ENCODE measurements at regions not wholly inside any gene's neighbourhood (a gene's known extent, or its start where the extent isn't known, plus 50 kb on each side); places are given as distances from the start of the nearest gene placed in this dataset.

DNA sequence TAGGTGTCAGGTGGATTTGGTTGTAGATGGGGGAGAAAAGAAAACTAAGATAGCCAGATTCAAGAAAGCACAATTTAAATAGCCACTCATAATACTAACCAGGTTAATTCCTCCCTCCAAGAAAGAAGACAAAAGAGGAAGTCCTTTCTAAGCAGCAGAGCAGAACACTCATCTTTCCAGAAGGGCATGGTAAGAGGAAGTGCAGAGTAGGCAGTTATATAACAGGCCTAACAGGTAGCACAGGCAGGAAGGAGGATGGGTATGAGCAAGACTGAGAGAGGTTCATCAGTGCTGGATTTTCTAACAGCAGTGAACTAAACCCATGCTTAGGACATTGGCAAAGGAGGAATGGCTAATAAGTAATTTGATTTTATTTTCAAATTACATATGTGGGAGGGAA, 517.5 kb downstream of the PLPP3 start:
- no peak overlapping the region for H3K4me3 Mint-ChIP-seq
- no peaks in the 10 kb centered on the region for H3K9me3 Mint-ChIP-seq
- Histone ChIP-seq H3K14ac (ENCODE audit: insufficient read depth, low read length) (no peak overlapping the region), H2BK5ac (ENCODE audit: insufficient read length, low read length) (no peak overlapping the region), H3T11ph (ENCODE audit: low read length) (no peak overlapping the region), H3K18ac (ENCODE audit: insufficient read length, low read depth, low read length) (no peak overlapping the region), H3K4me1 (ENCODE audit: insufficient read depth, low read length) (peaks cover 2% of the 10 kb centered on the region; the same call in 1 of the 2 replicates), H3K4ac (ENCODE audit: low read depth, low read length) (no peak overlapping the region), H2AFZ (ENCODE audit: low read length) (no peak overlapping the region), H2BK120ac (ENCODE audit: low read depth, low read length, poor library complexity, severe bottlenecking) (no peak overlapping the region), H3K79me1 (ENCODE audit: insufficient read depth, low read depth, low read length, poor library complexity, severe bottlenecking) (no peaks in the 10 kb centered on the region), H2BK20ac (ENCODE audit: low read depth, low read length, poor library complexity, severe bottlenecking) (no peak overlapping the region), H4K8ac (replicated peaks; ENCODE audit: insufficient read length, low read depth, low read length) (no peak overlapping the region), H3K4me2 (ENCODE audit: insufficient read depth, insufficient read length, low read length) (no peak overlapping the region), H4K5ac (ENCODE audit: insufficient read length, low read depth, low read length) (no peak overlapping the region), H4K91ac (ENCODE audit: insufficient read length, low read depth, low read length) (no peak overlapping the region), H4K20me1 (ENCODE audit: control insufficient read depth, insufficient read depth, insufficient read length) (no peaks in the 10 kb centered on the region), H3K27me3 (ENCODE audit: insufficient read depth, low read length) (no peaks in the 10 kb centered on the region), H2BK12ac (ENCODE audit: insufficient read length, low read depth, low read length) (no peak overlapping the region), H3K23me2 (ENCODE audit: insufficient read length, low read depth, low read length, poor library complexity, severe bottlenecking) (no peaks in the 10 kb centered on the region), H3K9me3 (ENCODE audit: control insufficient read depth, low read depth, low read length) (no peaks in the 10 kb centered on the region), H3K27ac (ENCODE audit: insufficient read length, low read depth, low read length) (no peak overlapping the region), H2BK15ac (ENCODE audit: low read depth, low read length) (no peak overlapping the region), H3K56ac (ENCODE audit: insufficient read length, low read depth, low read length) (no peak overlapping the region), H2AK5ac (ENCODE audit: insufficient read length, low read length) (no peak overlapping the region), H3K23ac (ENCODE audit: insufficient read length, low read depth, low read length) (no peak overlapping the region), H3K9ac (ENCODE audit: extremely low read depth, insufficient read length, low read length) (no peak overlapping the region), H3K79me2 (ENCODE audit: insufficient read depth, low read length) (no peaks in the 10 kb centered on the region)
- no peaks in the 10 kb centered on the region for H3K27me3 Mint-ChIP-seq (ENCODE audit: low read depth)
- TF ChIP-seq, protein P1, sequence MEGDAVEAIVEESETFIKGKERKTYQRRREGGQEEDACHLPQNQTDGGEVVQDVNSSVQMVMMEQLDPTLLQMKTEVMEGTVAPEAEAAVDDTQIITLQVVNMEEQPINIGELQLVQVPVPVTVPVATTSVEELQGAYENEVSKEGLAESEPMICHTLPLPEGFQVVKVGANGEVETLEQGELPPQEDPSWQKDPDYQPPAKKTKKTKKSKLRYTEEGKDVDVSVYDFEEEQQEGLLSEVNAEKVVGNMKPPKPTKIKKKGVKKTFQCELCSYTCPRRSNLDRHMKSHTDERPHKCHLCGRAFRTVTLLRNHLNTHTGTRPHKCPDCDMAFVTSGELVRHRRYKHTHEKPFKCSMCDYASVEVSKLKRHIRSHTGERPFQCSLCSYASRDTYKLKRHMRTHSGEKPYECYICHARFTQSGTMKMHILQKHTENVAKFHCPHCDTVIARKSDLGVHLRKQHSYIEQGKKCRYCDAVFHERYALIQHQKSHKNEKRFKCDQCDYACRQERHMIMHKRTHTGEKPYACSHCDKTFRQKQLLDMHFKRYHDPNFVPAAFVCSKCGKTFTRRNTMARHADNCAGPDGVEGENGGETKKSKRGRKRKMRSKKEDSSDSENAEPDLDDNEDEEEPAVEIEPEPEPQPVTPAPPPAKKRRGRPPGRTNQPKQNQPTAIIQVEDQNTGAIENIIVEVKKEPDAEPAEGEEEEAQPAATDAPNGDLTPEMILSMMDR (conservative IDR thresholded peaks at IDR 0.05): no peak
- DNase-seq: no peak
- H3K4me1 Mint-ChIP-seq: peaks cover 0 to 4% of the 10 kb centered on the region in 2 experiments; a peak in 1 of 4 replicates
- H3K27ac Mint-ChIP-seq: no peak overlapping the region
- no peaks in the 10 kb centered on the region for H3K36me3 Mint-ChIP-seq (ENCODE audit: insufficient read depth in 1 of 3, low read depth in 3 of 3)

Data from H9 (cell line).